ENCODE measurements at regions not wholly inside any gene's neighbourhood (a gene's known extent, or its start where the extent isn't known, plus 50 kb on each side); places are given as distances from the start of the nearest gene placed in this dataset.
"Not testable (repeated sequence)": the region's sequence is repeated elsewhere in the genome, so short reads cannot be mapped to it uniquely, and the experiment has no call there.

- DNase-seq = no peak
Observed at GRCh38 chr6:56839533-56840183, 115.2 kb upstream of the BEND6 start.

- DNase-seq = no peak
Observed at GRCh38 chr6:56838965-56839364, 115.9 kb upstream of the BEND6 start.

- DNase-seq = no peak
Observed at GRCh38 chr6:56838016-56838555, 116.8 kb upstream of the BEND6 start.

GRCh38 chr6:56837322-56837894 lies 117.5 kb upstream of the BEND6 start:
- no peak for DNase-seq

- no peak for DNase-seq
Observed at GRCh38 chr6:56835612-56836011, 119.3 kb upstream of the BEND6 start.

GRCh38 chr6:56833873-56834272 lies 121.0 kb upstream of the BEND6 start:
- no peak for DNase-seq

GRCh38 chr6:56833127-56833791 lies 121.6 kb upstream of the BEND6 start:
- DNase-seq = no peak

- no peak for DNase-seq
Observed at GRCh38 chr6:56832225-56832624, 122.7 kb upstream of the BEND6 start.

GRCh38 chr6:56831334-56831733 lies 123.6 kb upstream of the BEND6 start:
- no peak for DNase-seq

GRCh38 chr6:56827908-56828649 lies 126.8 kb upstream of the BEND6 start:
- DNase-seq = no peak

GRCh38 chr6:56824431-56824830 lies 130.5 kb upstream of the BEND6 start:
- DNase-seq = not testable (repeated sequence)

- no peak for DNase-seq
Observed at GRCh38 chr6:56821005-56821432, 133.9 kb upstream of the BEND6 start.

GRCh38 chr6:56820060-56820459 lies 134.8 kb upstream of the BEND6 start:
- DNase-seq = peak in 1 of 51 donors; percentile 28

- DNase-seq = peak in 1 of 51 donors; percentile 28
Observed at GRCh38 chr6:56819604-56820003, 135.3 kb upstream of the BEND6 start.

- DNase-seq = no peak
Observed at GRCh38 chr6:56816370-56816769, 138.5 kb upstream of the BEND6 start.

- peak in 1 of 51 donors; percentile 14 for DNase-seq
Observed at GRCh38 chr6:56815436-56815835, 139.5 kb upstream of the BEND6 start.

- peak in 2 of 51 donors; percentile 11 to 50 for DNase-seq
Observed at GRCh38 chr6:56814802-56815201, 140.1 kb upstream of the BEND6 start.

GRCh38 chr6:56814308-56814707 lies 140.6 kb upstream of the BEND6 start:
- DNase-seq = peak in 1 of 51 donors; percentile 47

- not testable (repeated sequence) for DNase-seq
Observed at GRCh38 chr6:56812851-56813250, 142.1 kb upstream of the BEND6 start.

GRCh38 chr6:56808871-56809359 lies 146.0 kb upstream of the BEND6 start:
- DNase-seq = no peak

GRCh38 chr6:56807989-56808337 lies 146.9 kb upstream of the BEND6 start:
- DNase-seq = no peak
